Lower leg skin (tissue), 3 donors: ENCODE measurements at regions not wholly inside any gene's neighbourhood (a gene's known extent, or its start where the extent isn't known, plus 50 kb on each side); places are given as distances from the start of the nearest gene placed in this dataset.

Experiments
- POLR2A ChIP-seq, 2 donors: fragments of 450-650 bp; IDR thresholded peaks; one replicate each; pipeline ENCODE4 v1.6.1; 2016 to 2017; ENCODE audit warnings: antibody characterized with exemption in 2 of 2, mild to moderate bottlenecking in 1 of 2, moderate library complexity in 1 of 2
- TF ChIP-seq, protein P1 (sequence below), 3 donors: fragments of 450-650 bp; IDR thresholded peaks; one replicate each; pipeline ENCODE4 v1.5.1; 2016; ENCODE audit warnings: antibody characterized with exemption in 3 of 3, mild to moderate bottlenecking in 3 of 3, moderate library complexity in 2 of 3

DNA sequence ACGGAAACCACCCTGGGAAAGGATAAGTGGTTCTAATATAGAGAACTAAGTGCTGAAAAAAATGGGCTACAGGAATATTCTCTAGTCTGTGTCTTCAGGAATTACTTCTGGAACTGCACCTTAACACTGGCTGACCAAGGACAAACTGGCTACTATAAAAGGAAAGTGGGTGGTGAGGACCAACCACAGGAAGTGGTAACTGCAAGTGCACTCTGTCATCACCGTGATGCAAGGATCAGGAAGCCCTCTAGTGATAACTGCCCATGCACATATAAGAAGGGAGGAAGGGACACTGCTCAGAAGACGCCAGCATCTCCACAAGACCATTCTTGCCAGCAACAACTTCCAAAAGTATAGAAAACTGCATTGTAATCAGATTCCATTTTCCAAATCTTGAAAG, 424.4 kb upstream of the RGPD4 start:
- TF ChIP-seq, protein P1, sequence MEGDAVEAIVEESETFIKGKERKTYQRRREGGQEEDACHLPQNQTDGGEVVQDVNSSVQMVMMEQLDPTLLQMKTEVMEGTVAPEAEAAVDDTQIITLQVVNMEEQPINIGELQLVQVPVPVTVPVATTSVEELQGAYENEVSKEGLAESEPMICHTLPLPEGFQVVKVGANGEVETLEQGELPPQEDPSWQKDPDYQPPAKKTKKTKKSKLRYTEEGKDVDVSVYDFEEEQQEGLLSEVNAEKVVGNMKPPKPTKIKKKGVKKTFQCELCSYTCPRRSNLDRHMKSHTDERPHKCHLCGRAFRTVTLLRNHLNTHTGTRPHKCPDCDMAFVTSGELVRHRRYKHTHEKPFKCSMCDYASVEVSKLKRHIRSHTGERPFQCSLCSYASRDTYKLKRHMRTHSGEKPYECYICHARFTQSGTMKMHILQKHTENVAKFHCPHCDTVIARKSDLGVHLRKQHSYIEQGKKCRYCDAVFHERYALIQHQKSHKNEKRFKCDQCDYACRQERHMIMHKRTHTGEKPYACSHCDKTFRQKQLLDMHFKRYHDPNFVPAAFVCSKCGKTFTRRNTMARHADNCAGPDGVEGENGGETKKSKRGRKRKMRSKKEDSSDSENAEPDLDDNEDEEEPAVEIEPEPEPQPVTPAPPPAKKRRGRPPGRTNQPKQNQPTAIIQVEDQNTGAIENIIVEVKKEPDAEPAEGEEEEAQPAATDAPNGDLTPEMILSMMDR (IDR thresholded peaks at IDR 0.05): no peak
- TF ChIP-seq POLR2A (IDR thresholded peaks at IDR 0.05): no peak
